Nephron (organoid): ENCODE measurements at regions not wholly inside any gene's neighbourhood (a gene's known extent, or its start where the extent isn't known, plus 50 kb on each side); places are given as distances from the start of the nearest gene placed in this dataset.

Source experiments
- H3K27ac Mint-ChIP-seq, 3 experiments: 2 replicates each; pipeline ENCODE4 v1.8.0; 2020; ENCODE audit warnings: mixed read lengths in 3 of 3, mild to moderate bottlenecking in 2 of 3, moderate library complexity in 1 of 3
- H3K27me3 Mint-ChIP-seq: 2 replicates; pipeline ENCODE4 v1.8.0; 2021; ENCODE audit warnings: low read depth, mild to moderate bottlenecking, moderate library complexity, mixed read lengths
- H3K36me3 Mint-ChIP-seq: 2 replicates; pipeline ENCODE4 v1.8.0; 2020; ENCODE audit warnings: low read depth, mixed read lengths
- H3K4me1 Mint-ChIP-seq: 2 replicates; pipeline ENCODE4 v1.8.0; 2020; ENCODE audit warnings: mixed read lengths
- H3K4me3 Mint-ChIP-seq, 3 experiments: 2 replicates each; pipeline ENCODE4 v1.8.0; 2020; ENCODE audit warnings: mild to moderate bottlenecking in 3 of 3, mixed read lengths in 3 of 3, moderate library complexity in 2 of 3
- H3K9me3 Mint-ChIP-seq: 2 replicates; pipeline ENCODE4 v1.8.0; 2020; ENCODE audit warnings: mixed read lengths
- CTCF ChIP-seq, 3 experiments: fragments of 200-600 bp; sonication (generic); IDR thresholded peaks; one replicate each; pipeline ENCODE4 v1.5.0; 2021; ENCODE audit warnings: antibody characterized with exemption in 3 of 3; ENCODE audit not compliant: unreplicated experiment in 3 of 3

GRCh38 chrX:13167481-13168231 lies 123.2 kb upstream of the FAM9C start:
- H3K27ac Mint-ChIP-seq: peak overlapping the region; percentile 93 to 94 (median 94)
- TF ChIP-seq CTCF (IDR thresholded peaks at IDR 0.05; ENCODE audit: unreplicated experiment in 3 of 3): no peak
- H3K9me3 Mint-ChIP-seq: peaks cover 14% of the 10 kb centered on the region
- no peak overlapping the region for H3K4me3 Mint-ChIP-seq
- peaks cover 10% of the 10 kb centered on the region for H3K36me3 Mint-ChIP-seq
- peaks cover 51% of the 10 kb centered on the region for H3K4me1 Mint-ChIP-seq
- no peaks in the 10 kb centered on the region for H3K27me3 Mint-ChIP-seq

GRCh38 chrX:13165266-13166189 lies 121.1 kb upstream of the FAM9C start:
- Mint-ChIP-seq H3K27me3 (no peaks in the 10 kb centered on the region), H3K27ac (peak overlapping the region; percentile 93 to 97 (median 94)), H3K36me3 (peaks cover 4% of the 10 kb centered on the region), H3K4me1 (peaks cover 51% of the 10 kb centered on the region), H3K9me3 (peaks cover 12% of the 10 kb centered on the region), H3K4me3 (no peak overlapping the region)
- TF ChIP-seq CTCF (IDR thresholded peaks at IDR 0.05; ENCODE audit: unreplicated experiment in 3 of 3): no peak

- peak overlapping the region; percentile 2 to 61 (median 47) for H3K4me3 Mint-ChIP-seq
- H3K4me1 Mint-ChIP-seq: peaks cover 60% of the 10 kb centered on the region
- TF ChIP-seq CTCF (IDR thresholded peaks at IDR 0.05; ENCODE audit: unreplicated experiment in 3 of 3): no peak
- peaks cover 12% of the 10 kb centered on the region for H3K9me3 Mint-ChIP-seq
- peaks cover 4% of the 10 kb centered on the region for H3K36me3 Mint-ChIP-seq
- no peaks in the 10 kb centered on the region for H3K27me3 Mint-ChIP-seq
- peak overlapping the region; percentile 86 to 97 (median 94) for H3K27ac Mint-ChIP-seq
Measured at GRCh38 chrX:13164611-13165010, 120.2 kb upstream of the FAM9C start.

- no peak for TF ChIP-seq CTCF (IDR thresholded peaks at IDR 0.05; ENCODE audit: unreplicated experiment in 3 of 3)
- peaks cover 5% of the 10 kb centered on the region for H3K9me3 Mint-ChIP-seq
- H3K4me1 Mint-ChIP-seq: peaks cover 70% of the 10 kb centered on the region
- H3K27ac Mint-ChIP-seq: peak overlapping the region; percentile 16 to 94 (median 84)
- H3K36me3 Mint-ChIP-seq: no peaks in the 10 kb centered on the region
- H3K27me3 Mint-ChIP-seq: no peaks in the 10 kb centered on the region
- no peak overlapping the region for H3K4me3 Mint-ChIP-seq
Measured at GRCh38 chrX:13162772-13163410, 118.5 kb upstream of the FAM9C start.

- TF ChIP-seq CTCF (IDR thresholded peaks at IDR 0.05; ENCODE audit: unreplicated experiment in 3 of 3): no peak
- Mint-ChIP-seq H3K27ac (peak overlapping the region; percentile 83 to 96 (median 91)), H3K4me1 (peaks cover 49% of the 10 kb centered on the region), H3K9me3 (peaks cover 12% of the 10 kb centered on the region), H3K27me3 (no peaks in the 10 kb centered on the region), H3K36me3 (no peaks in the 10 kb centered on the region), H3K4me3 (no peak overlapping the region)
Measured at GRCh38 chrX:13159886-13160285, 115.5 kb upstream of the FAM9C start.
